Tongue (tissue), 1 donor: ENCODE measurements at regions not wholly inside any gene's neighbourhood (a gene's known extent, or its start where the extent isn't known, plus 50 kb on each side); places are given as distances from the start of the nearest gene placed in this dataset.

Experiments
- DNase-seq: peaks from one replicate; pipeline ENCODE4 v3.0.0-alpha.2; 2015

DNA sequence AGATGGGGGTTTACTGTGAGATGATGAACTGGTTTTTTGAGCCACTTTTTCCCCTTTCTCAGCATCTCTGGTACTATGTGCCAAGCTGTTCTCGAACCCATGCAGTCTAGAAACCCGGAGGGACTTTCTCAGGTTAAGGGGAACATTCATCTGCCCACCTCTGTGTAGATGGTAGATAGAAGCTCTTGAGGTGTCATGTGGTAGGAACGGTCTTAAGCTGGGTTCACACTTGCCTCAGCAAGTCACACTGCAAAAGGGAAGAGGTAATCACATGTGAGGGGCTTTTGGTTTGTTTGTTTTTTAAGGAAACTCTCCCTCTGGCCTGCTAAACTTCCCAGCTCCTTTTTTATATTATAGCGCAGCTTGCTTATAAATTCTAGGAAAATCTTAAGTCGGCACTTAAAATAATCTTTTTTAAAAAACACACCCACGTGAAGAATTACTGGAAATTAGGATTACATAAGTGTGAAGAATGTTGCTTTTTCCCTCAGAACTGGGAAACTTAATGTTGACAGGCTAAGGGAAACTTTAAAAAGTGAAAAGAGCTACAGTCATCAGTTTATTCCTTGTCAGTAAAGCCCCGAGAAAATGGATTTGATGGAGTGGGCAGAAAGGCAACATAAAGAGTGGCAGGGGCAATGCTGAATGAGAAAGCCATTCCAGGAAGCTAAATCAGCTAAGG, 430.3 kb downstream of the ARHGEF28 start:
- DNase-seq = peak; percentile 63

DNA sequence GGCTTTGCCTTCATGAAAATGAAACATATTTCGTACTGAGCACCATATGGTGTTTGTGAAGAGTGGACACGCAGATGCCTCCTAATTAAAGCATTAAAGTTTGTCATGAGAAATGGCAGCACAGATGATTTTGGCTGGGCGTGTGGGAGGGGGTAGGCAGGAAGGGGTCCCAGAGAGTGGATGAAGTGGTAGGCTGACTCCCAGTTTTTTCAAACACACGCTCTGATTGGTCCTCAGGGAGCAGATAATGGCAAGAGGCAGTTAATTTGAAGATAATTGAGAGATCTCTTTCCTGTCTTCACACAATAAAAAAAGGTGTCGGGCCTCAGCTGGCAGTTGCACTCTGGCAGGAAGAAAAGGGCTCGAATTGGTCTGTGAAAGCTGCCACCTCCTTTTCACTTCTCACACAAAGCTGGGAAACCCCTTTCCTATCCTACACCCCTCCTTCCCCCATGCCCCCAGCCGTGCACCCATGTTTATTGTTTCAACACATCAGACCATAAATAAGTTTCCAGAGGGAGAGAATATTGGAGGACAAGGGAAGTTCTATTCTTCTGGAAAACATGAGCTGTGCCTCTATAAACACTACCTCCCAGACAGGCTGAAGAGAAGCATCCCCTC, 429.6 kb downstream of the ARHGEF28 start:
- DNase-seq = peak; percentile 85

DNA sequence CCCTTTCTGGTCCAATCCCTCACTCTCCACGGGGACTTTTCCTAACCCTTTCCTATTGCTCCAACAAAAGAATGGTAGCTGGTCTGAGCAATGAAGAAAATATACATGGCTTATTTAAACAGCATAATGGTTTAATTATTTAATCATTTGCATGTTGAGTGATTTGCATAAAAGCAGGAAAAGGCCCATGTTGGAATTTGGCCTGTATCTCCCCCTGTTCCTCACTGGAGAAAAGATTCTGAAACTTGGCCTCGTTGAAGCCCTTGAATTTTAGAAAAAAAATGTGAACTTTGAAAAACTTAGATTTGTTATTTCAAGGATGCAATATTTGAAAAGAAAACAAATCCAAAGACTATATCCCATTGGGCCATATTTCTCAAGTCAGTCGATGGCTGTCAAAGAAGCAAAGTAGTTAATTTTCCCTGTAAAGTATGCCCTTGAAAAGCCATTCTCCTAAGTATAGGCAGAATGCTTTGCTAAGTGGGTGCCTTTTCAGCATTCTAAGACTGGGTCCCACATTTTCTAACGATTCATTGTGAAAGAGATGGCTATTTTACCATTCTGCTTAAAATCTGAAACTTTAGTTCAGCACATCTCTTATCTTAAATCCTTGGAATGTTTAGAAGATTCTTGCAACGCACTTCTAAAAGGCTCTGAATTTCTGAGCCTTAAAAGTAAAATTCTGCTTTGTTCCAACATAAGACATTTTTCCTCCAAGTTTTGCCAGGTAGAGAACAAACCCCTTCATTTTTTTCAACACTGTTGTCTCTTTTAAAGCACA, 428.8 kb downstream of the ARHGEF28 start:
- DNase-seq = peak; percentile 43

DNA sequence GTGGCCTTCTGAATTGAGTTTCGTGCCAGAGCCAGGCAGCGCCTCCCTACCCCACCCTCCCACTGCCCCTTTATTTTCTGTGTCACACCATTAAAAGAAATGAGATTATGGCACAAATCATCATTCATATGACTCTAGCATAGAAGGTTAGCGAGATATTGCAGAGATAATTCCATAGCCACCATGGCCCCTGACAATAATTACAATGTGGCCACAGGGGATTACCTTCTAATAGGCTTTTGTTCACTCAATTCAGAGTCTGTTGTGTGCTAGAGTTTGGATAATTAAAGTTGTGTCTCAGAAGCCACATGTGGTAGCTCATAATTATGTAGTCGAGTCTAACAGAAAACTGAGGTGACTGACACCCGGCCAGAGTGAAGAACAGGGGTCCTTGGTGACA, 428.1 kb downstream of the ARHGEF28 start:
- no peak for DNase-seq

DNA sequence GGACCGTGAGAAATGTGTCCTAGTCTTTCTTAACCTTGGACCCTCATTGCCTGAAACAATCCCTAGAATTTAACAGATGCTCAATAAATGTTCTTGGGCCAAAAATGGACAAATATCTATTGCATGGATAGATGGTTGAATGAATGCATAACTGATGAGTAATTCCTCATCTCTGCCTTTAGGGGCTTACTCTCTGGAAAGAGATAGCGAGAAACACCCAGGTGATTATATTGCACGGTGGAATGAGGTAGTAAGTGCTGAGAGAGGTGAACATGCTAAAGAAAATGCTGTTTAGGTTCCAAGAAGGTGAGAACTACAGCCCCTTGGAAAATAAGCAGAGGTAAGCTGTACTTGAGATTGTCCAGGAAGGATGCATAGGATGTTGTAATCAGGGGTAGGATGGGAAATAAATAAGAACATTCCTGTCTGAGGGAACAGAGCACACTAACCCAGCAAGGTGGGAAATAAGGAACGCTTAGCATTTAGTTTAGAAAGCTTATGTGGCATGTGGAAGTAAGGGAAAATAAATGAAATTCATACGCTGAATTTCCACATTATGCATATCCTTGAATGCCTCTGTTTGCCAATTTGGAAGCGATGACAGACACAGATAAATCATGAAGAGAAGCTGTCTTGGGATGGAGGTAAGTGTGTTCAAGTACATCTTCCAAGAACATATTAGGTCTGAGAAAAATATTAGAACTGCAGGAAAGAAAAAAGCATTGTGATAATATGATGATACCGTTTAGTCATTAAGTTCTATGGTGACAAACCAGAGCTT, 426.6 kb downstream of the ARHGEF28 start:
- DNase-seq = no peak

DNA sequence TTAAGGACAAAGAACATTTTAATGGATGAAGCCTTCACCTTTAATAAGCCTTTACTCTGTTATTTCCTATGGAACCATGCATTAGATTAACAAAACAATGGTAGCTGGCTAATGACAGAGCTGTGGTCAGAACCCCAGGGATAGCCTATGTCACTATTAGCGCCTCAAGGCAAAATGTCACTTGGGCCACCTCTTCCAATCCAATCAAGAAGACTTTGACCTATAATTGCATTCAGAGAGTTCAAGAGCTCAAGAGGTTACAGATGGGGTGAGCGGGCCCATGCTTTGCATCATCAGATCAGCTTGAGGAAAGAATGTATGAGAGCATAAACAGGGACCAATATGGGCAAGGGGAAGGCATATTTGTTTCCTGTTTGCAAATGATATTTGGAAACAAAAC, 425.1 kb downstream of the ARHGEF28 start:
- no peak for DNase-seq

DNA sequence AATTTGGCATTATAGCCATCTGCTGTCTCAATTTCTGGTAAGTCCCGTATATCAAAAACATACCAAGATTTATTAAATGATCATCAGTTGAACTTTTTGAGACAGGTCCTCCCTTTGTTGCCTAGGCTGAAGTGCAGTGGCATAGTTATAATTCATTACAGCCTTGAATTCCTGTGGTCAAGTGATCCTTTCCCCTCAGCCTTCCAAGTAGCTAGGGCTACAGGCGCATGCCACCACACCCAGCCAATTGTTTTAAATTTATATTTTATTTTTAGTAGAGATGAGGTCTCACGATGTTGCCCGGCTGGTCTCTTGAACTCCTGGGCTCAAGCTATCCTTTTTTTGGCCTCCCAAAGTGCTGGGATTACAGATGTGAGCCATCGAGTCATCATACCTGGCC, 418.9 kb downstream of the ARHGEF28 start:
- DNase-seq = no peak

DNA sequence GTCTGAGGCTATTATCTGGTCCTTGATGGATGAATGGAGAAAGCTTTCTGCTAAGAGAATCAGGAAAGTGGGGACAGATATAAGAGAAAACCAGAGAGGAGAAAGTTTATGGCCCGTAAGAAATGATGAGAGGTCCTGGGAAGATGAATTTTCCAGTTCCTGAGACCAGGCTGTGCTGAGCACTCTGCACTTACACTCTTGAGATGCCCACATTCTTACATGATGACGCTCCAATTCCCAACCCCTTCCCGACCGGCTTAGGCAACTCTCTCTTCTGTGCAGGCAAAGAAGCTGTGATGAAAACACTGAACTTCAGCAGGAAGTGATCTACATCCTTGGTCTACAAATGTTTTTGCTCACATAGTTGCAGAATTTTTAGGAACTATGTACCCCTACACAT, 417.0 kb downstream of the ARHGEF28 start:
- DNase-seq = peak; percentile 84

DNA sequence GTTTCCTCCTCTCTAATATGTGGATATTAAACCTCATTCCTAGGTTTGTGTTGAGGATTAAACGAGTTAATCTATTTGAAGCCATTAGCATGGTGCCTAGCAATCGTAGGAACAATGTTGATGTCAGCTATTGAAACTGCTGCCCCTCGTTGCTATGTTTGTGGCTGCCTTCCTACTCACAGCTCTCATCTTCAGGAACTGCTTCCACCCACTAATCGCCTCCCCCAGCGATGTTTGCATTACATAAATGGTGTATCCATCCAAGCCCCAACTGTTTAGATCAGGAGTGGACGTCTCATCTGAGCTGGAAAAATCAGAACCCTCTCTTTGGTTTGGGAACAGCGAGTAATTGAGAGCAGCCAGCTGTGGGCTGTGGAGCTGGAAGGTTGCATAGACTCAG, 416.6 kb downstream of the ARHGEF28 start:
- peak; percentile 51 for DNase-seq

DNA sequence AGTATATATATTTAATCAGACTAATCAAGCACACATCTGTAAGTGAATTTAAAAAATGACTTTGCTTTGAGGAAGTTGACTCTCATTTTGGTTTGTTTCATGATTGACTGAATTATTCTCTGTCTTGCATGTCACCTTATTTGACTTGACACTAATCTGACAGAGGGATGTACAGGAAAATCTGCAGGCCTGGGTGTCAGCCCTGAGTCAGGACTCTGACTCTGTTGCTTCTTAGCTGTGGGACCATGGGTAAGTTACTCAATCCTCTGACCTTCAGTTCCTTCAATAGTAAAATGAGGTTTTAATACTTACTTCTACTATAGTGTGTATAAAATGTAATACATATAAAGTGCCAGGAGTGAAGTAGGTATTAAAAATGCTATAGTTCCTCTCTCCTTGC, 415.9 kb downstream of the ARHGEF28 start:
- DNase-seq = no peak

DNA sequence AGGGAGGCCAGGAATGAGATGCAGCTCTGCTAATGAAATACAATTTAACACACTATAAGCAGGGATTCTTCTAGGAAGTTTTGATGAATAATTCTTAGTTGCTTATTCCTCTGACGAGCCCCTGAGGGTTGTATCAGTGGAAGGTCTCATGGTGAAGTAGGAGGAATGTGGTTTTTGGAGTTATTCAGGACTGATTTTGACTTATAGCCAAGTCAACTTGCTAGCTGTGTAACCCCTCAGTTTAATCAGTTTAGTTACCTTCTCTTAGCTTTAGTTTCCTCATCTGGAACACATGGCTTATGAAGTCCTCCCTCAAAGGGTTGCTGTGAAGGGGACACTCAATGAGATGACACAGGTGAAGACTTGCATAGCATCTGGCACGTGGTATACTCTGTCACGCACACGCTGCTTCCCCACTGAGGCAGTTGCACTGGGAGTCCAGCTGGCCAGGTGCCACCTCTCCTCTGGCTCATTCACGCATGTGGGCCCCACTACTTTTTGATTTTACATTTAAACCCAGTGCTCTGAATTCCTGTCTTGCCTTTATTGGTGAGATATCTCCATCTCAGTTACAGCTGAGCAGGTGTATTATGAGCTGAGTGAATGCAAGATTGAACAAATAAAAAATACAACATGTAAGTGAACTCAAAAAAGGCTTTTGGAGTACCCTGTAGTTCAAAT, 415.0 kb downstream of the ARHGEF28 start:
- DNase-seq = no peak

DNA sequence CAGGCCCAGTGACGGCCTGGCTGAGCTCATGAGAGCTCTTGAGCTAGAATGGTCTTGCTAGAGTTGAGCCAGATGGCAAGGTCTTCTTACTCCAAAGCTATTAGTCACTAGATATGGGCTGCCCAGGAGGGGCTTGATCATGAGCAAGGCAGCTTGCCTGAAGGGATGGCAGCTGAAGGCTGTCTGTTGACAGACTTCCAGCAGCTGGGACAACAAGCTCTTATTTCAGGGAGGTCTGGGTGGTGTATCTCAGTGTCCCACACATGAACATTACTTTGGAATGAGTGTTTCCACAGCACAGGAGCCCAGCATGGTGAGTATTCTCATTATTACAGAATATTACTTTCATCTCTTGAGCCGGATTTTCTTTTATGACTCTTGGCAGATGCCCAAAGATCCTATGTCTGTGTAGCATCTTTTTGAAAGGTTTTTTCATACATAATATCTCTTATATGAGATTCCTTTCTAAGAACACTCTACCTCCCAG, 414.1 kb downstream of the ARHGEF28 start:
- peak; percentile 96 for DNase-seq

DNA sequence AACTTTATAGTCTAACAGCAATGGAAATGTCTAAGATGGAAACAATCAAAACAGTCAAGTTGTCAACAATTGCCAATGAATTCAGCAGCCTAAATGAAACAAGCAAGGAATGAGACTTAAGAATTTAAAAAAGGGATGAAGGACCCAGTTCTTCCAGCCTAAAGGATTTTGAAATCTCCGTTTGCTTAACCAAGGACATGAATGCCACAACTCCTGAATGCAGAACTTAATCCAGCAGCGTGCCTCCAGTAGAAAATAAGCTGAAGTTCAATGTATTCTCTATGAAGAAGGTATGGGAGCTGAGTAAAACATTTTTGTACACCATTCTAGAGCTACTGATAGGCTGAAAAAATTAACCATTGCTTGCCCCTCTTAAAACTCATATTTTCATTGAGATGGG, 411.3 kb downstream of the ARHGEF28 start:
- no peak for DNase-seq

DNA sequence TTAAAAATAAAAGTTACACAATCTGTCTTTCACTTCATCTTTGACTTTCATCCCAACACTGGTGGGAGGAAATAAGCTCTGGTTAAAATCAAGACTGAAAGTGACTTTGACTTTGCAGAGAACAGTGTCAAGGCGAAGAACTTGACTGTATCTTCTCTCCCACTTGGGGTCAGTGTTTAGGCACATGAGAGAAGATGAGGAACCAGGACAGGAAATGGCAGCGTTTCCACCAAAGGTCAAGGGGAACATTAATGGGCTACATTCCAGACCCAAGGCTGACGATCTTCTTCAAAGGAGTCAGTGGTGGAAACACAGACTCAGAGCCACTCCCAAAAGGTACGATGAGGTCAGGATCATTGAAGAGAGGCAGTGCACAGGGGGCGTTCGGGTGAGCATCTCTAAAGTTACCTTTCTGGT, 409.5 kb downstream of the ARHGEF28 start:
- DNase-seq = peak; percentile 82

DNA sequence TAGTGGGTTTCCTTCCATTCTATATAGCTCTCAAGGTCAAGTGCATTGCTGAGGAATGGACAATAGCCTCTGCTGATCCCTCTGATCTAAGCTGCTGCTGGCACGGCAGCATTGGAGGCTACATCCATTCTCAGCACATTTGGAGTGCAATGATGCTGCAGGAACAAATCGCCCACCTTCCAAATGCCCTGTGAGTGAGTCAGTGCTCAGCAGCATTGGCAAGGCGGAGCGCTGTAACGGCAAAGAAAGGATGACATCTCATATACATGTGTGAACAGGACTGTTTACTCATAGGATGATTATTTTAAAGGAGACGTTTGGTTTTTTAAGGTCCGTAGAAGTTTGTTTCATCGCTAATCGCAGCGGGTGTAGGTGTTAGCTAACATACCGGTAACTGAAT, 408.7 kb downstream of the ARHGEF28 start:
- DNase-seq = no peak

DNA sequence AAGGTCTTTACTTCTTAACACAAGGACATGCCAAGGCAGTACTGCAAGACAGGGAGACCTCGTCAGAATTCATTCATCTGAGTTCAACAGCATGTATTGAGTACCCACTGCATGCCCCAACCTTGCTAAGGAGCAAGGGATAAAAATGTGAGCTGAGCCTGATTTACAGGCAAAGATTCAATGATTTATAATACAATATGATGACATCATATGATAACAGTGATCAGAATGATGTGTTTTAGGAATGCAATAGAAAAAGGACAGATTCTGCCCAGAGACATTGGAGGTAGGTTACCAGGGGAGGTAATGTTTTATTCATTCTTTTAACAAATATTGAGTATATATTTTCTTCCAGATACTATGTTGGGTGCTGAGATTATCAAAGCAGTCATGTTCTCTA, 406.6 kb downstream of the ARHGEF28 start:
- no peak for DNase-seq

DNA sequence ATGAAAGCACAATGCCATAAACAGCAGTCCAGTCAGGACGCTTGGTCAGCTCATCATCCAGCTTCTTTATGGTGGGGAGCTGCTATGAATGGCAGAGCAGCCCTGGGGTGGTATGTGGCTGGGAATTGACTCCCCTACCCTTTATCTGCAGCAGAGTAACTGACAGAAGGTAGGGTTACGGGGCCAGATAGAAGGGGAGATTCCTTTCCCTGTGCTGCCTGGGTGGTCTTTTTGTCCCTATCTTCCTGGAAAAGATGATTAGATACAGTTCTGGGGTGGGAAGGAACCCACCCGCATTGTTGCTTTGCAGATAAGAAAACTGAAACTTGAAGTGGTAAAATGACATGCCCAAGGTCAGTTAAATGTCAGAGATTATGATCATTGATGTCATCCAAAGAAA, 405.5 kb downstream of the ARHGEF28 start:
- DNase-seq = no peak

DNA sequence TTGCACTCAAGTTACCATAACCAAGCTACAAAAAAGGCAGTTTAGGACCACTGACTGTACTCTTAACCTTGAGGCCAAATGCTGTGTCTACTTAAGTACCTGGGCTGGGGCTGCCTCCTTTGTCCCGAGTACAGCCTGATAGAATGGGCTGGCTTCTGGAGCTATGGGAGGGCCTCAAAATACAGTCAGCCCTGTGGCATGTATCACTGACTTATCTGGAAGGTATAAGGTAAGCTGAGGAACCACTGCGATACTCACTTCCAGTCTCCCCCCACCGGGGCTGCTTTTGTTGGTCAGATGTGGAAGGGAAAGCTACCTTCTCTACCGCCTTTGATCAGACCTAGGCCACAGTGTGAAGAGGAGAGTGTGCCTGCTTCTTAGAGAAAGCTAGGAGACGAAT, 404.8 kb downstream of the ARHGEF28 start:
- no peak for DNase-seq

DNA sequence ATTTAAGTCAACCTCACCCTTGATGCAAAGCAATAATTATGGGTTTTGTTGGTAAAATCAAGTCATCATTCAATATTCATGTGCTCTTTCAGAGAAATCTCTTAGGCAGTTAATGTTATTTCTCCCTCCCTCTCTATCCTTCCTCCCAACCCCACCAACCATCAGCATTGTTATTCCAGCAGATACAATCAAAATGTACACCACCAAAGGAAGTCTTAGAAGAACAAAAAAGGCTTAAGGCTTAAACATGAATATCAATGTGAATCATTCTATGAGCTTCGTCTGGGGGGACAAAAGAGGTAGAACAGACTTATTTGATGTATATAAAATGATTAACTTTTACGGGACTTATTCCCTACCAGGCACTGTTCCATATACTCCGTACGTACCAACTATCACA, 404.4 kb downstream of the ARHGEF28 start:
- no peak for DNase-seq

DNA sequence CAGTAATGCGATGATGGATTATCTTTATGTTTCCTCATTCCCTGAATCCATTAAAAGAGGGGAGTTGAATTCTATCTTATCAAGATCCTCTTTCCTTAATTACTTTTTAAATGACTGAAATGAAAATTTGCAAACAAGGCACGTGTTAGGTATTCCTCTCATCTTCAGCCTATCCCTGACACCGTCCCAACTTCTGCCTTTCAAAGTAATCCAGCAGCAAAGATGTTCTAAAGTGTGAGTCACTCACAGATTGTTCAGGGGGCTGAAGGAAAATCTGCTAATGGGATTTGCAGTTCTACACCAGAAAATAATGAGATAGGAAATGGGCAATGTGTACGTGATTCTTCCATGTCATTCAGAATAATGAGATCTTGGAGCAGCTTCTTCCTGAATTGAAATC, 403.0 kb downstream of the ARHGEF28 start:
- no peak for DNase-seq

DNA sequence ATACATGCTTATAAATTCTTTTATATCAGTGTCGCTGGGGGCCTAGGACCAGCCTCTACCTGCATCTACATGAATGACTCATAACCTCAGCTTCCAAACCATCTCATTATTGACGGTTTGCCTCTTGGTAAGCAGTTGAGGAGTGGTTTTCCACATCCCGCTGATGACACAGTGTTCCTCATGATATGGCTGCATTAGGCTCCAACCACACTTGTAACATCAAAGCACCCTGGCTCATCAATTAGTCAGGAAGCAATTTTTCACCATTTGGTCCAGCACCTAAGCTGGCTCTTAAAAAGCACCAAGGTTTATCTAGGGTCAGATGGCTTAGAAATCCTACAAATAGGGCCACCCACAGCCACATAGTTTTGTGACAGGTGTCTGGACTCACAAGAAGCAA, 402.4 kb downstream of the ARHGEF28 start:
- DNase-seq = no peak

DNA sequence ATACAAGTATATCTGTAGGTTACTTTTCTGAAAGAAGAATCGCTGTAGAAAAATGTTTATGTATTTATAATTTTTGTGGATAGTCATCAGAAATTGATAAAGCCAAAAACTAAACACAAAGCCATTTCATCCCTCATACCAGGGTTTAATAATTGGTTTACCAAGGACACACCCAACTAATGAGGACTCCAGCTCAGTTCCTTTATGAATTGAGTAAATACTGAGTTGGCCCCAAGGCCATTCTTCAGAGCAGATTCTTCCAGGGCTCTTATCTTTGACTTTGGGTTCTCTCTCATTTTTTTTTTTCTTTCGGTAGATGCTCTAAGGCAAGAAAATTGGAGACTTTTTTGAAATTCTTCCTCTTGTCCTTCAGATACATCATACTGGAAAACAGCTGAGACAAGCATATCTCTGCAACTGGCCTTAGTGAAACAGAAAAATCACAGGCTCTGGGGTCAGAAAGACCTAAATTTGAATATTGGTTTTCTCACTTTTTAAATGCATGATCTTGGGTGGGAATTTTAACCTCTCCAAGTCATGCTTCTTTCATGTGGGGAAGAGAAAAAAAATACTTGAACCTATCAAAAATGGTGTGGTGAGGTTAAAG, 401.8 kb downstream of the ARHGEF28 start:
- DNase-seq = no peak
